HepG2 (cell line): ENCODE measurements at regions not wholly inside any gene's neighbourhood (a gene's known extent, or its start where the extent isn't known, plus 50 kb on each side); places are given as distances from the start of the nearest gene placed in this dataset.

ENCODE experiments used
- HES4 ChIP-seq: sonication (generic); formaldehyde crosslinking; IDR thresholded peaks from 2 replicates; pipeline ENCODE4 v1.9.0; 2021; ENCODE audit warnings: mild to moderate bottlenecking, missing genetic modification reagents, borderline replicate concordance
- PAXIP1 ChIP-seq: sonication (generic); formaldehyde crosslinking; conservative IDR thresholded peaks from 2 replicates; pipeline ENCODE4 v1.4.0; 2020; ENCODE audit warnings: mild to moderate bottlenecking, missing genetic modification reagents, moderate library complexity
- PITX1 ChIP-seq: sonication (generic); formaldehyde crosslinking; IDR thresholded peaks from 2 replicates; pipeline ENCODE4 v1.5.1; 2020; ENCODE audit warnings: mild to moderate bottlenecking, missing genetic modification reagents
- POGZ ChIP-seq: sonication (generic); formaldehyde crosslinking; IDR thresholded peaks from 2 replicates; pipeline ENCODE4 v1.4.0; 2020; ENCODE audit warnings: mild to moderate bottlenecking, missing genetic modification reagents
- SALL2 ChIP-seq: sonication (generic); formaldehyde crosslinking; IDR thresholded peaks from 2 replicates; pipeline ENCODE4 v1.8.1; 2023; ENCODE audit warnings: mild to moderate bottlenecking, missing genetic modification reagents, inconsistent platforms

GRCh38 chr3:1908651-1909445 lies 189.8 kb upstream of the CNTN4 start:
- TF ChIP-seq PAXIP1 (no peak), HES4 (CRISPR knock-in tag) (no peak), POGZ (CRISPR knock-in tag) (no peak), SALL2 (CRISPR knock-in tag) (no peak), PITX1 (CRISPR knock-in tag) (no peak)
